Cardiac muscle cell (in vitro differentiated cells and primary cell): ENCODE measurements at regions not wholly inside any gene's neighbourhood (a gene's known extent, or its start where the extent isn't known, plus 50 kb on each side); places are given as distances from the start of the nearest gene placed in this dataset.
A peak's percentile ranks its signal among the peaks of the same experiment; 100 is the strongest.

Experiments used
- DNase-seq, 2 donors: peaks; one replicate each; pipeline versions ENCODE4 v3.0.0 to v3.0.0-alpha.2; 2010 to 2017; ENCODE audit warnings: low read depth in 1 of 2, low spot score in 1 of 2
- H3K27ac ChIP-seq: fragments of 200-600 bp; sonication (generic); 2 replicates; pipeline ENCODE4 v1.5.1; 2016
- H3K27me3 ChIP-seq: fragments of 200-600 bp; sonication (generic); 2 replicates; pipeline ENCODE4 v1.6.0; 2016; ENCODE audit warnings: control low read depth
- H3K36me3 ChIP-seq: fragments of 200-600 bp; sonication (generic); 2 replicates; pipeline ENCODE4 v1.5.1; 2016; ENCODE audit warnings: control low read depth
- H3K4me1 ChIP-seq: fragments of 200-600 bp; sonication (generic); 2 replicates; pipeline ENCODE4 v1.8.1; 2017; ENCODE audit warnings: low read depth, mild to moderate bottlenecking, mixed run types
- H3K4me3 ChIP-seq: fragments of 200-600 bp; sonication (generic); 2 replicates; pipeline ENCODE4 v1.5.1; 2016; ENCODE audit warnings: mild to moderate bottlenecking
- H3K9me3 ChIP-seq: fragments of 200-600 bp; sonication (generic); 2 replicates; pipeline ENCODE4 v1.5.1; 2017; ENCODE audit warnings: low read depth, mild to moderate bottlenecking, control low read depth
- TF ChIP-seq, protein P1 (sequence below): IDR thresholded peaks from 2 replicates; pipeline ENCODE4 v1.5.1; 2012; ENCODE audit warnings: low read depth, mild to moderate bottlenecking, low read length

DNA sequence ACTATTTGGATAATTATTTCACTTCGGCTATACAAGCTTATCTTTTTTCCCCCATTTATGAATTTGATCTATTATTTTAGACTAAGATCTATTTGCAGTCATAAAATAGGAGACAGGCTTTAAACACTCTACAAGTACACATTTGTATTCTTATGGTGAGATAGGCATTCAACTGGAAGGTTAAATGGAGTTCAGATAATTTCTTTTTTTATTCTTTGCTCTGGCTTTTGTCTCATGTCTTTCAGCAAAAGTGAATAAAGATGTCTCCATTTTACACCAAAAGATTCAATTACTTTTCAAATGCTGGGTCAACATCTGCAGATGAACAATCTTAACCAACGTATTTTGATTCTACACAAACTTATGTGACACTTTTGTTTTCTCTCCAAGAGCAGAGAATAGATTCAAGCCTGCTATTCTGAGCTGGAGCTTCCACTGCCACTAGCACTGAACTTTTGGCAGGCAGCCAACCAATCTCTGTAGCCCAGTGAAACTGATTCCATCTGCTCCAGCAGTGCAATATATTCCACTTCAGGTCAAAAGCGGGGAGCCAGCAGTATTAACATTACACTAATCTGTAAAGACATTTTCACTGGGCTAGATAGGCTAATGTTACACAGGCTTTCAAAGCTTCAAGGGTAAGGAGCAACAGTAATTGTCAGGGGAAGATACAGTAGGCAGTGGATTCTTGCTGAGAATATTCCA, 452.0 kb upstream of the ZNF608 start:
- Histone ChIP-seq H3K27me3 (no peaks in the 10 kb centered on the region), H3K4me3 (no peak overlapping the region), H3K9me3 (no peaks in the 10 kb centered on the region), H3K36me3 (no peaks in the 10 kb centered on the region), H3K27ac (peak overlapping the region; percentile 97), H3K4me1 (peaks cover 64% of the 10 kb centered on the region)
- TF ChIP-seq, protein P1, sequence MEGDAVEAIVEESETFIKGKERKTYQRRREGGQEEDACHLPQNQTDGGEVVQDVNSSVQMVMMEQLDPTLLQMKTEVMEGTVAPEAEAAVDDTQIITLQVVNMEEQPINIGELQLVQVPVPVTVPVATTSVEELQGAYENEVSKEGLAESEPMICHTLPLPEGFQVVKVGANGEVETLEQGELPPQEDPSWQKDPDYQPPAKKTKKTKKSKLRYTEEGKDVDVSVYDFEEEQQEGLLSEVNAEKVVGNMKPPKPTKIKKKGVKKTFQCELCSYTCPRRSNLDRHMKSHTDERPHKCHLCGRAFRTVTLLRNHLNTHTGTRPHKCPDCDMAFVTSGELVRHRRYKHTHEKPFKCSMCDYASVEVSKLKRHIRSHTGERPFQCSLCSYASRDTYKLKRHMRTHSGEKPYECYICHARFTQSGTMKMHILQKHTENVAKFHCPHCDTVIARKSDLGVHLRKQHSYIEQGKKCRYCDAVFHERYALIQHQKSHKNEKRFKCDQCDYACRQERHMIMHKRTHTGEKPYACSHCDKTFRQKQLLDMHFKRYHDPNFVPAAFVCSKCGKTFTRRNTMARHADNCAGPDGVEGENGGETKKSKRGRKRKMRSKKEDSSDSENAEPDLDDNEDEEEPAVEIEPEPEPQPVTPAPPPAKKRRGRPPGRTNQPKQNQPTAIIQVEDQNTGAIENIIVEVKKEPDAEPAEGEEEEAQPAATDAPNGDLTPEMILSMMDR: no peak
- DNase-seq: peak; percentile 88 to 98

DNA sequence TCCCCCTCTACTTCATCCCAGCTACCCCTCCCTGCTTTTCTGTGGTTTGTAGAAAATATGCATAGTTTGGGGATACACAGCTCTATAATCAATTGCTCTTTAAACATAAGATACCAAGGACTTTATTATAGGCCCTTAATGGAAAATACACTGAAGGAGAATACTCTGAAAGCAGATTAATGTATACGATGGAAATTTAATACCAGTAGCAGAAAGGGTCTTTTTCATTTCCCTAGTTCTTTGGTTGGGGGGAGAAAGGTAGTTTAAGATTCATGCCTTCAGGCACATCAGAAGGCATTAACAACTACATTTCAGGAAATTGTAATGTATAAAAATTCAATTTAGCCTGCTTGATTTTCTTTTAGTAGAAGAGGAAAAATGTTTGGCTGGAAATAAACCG, 452.9 kb upstream of the ZNF608 start:
- TF ChIP-seq, protein P1: no peak
- H3K9me3 ChIP-seq: no peaks in the 10 kb centered on the region
- peak overlapping the region; percentile 97 for H3K27ac ChIP-seq
- no peak overlapping the region for H3K4me3 ChIP-seq
- no peaks in the 10 kb centered on the region for H3K27me3 ChIP-seq
- H3K4me1 ChIP-seq: peaks cover 64% of the 10 kb centered on the region
- H3K36me3 ChIP-seq: no peaks in the 10 kb centered on the region
- DNase-seq: no peak

DNA sequence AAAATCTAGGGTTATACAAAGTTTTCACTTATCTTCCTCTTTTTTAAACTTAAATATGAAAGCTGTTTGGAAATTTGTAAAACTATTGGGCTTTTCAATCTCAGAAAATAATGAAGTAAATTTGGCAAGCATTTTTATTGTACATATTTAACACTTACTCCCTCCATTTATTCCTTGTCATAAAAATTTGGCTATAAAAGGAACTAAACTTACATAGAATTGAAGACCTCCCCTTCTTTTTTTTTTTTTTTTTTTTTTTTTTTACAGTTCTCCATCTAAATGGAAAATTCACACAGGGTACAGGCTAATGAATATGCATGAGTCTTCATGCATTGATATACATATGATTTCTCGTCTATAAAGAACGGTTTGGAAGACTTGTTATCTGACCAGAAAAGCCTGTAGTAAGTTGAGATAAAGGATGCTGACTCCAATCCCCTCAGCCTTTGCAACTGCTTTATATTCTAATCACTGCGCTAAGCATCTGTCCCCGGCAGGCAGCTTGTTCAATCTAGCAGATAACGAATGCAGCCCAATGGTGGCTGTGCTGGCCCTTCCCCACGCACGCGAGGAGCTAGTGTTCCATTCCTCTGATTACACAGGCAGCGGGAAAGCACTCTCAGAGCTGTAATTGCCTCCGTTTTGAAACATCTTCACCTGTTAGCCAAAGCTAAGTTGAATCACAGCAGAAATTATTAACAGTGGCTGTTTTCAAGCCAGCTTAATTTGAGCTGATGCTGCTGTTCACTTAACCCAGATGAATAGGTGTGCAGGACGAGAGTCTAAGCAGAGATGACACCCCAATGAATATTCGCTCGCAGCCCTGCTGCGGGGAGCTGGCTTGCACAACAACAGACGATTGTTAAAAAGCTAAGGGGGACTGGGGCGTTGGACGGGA, 453.8 kb upstream of the ZNF608 start:
- no peaks in the 10 kb centered on the region for H3K36me3 ChIP-seq
- DNase-seq: peak; percentile 19 to 61
- peaks cover 58% of the 10 kb centered on the region for H3K4me1 ChIP-seq
- H3K9me3 ChIP-seq: no peaks in the 10 kb centered on the region
- no peaks in the 10 kb centered on the region for H3K27me3 ChIP-seq
- TF ChIP-seq, protein P1: no peak
- H3K27ac ChIP-seq: peak overlapping the region; percentile 97
- H3K4me3 ChIP-seq: peak overlapping the region; percentile 4

DNA sequence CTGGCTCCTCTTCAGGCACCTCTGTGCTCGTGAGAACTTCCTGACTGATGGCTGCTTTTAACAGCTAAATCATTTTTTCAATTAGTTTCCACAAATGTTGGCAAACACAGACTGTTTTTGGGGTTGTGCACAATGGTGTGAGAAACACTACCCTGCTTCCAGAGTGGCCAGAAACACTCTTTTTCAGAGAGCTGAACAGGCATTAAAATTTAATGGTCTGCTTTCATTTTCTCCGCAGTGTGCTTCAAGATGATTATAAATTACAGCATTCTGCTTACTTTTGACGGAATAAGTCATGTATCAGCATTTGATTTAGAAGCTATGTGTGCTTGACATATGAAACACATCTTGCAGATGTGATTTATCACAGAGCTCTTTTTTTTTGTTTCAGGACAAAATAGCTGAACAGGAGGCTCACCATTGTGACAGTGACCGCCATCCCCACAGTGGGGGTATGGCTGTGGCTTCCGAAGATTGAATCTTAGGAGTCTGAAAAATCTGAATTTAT, 454.5 kb upstream of the ZNF608 start:
- H3K4me3 ChIP-seq: peak overlapping the region; percentile 4
- peak overlapping the region; percentile 82 for H3K27ac ChIP-seq
- H3K27me3 ChIP-seq: no peaks in the 10 kb centered on the region
- TF ChIP-seq, protein P1: no peak
- H3K4me1 ChIP-seq: peaks cover 57% of the 10 kb centered on the region
- no peak for DNase-seq
- H3K36me3 ChIP-seq: no peaks in the 10 kb centered on the region
- no peaks in the 10 kb centered on the region for H3K9me3 ChIP-seq

DNA sequence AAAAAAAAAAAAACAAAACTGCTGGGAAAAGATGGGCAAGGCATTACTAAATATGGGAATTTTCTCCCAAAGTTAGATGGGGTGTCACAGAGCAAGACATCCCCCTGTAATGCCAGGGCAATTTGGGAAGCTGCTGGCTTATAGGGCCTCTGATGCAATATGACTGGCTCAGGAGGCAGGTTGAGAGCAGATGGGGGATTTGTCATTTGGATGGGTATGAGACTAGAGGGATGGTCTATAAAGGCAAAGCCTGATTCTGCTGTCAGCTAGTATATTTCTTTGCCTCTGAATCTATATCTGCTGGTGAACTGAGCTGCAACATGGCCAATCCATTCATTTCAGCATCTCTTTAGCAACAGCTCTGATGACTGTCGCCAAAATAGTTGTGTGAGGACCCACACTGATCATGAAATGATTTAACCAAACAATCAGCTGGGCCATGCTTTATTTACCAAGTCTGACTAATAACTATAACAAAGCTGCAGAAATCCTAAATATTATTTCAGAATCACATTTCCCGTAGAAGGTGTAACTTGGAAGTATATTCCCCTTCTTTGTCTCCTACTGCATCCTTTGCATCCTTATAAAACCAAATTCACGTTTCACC, 455.1 kb upstream of the ZNF608 start:
- H3K27ac ChIP-seq: no peak overlapping the region
- TF ChIP-seq, protein P1: no peak
- H3K9me3 ChIP-seq: no peaks in the 10 kb centered on the region
- no peaks in the 10 kb centered on the region for H3K27me3 ChIP-seq
- no peaks in the 10 kb centered on the region for H3K36me3 ChIP-seq
- no peak overlapping the region for H3K4me3 ChIP-seq
- H3K4me1 ChIP-seq: peaks cover 62% of the 10 kb centered on the region
- no peak for DNase-seq
